ENCODE measurements at regions not wholly inside any gene's neighbourhood (a gene's known extent, or its start where the extent isn't known, plus 50 kb on each side); places are given as distances from the start of the nearest gene placed in this dataset.

GRCh38 chr9:73349476-73349875, 197.8 kb downstream of the ANXA1 start:
- TF ChIP-seq SIN3A (IDR thresholded peaks at IDR 0.05; ENCODE audit: borderline replicate concordance, insufficient read depth, low read length): no peak
- no peak for TF ChIP-seq POLR2AphosphoS5 (IDR thresholded peaks at IDR 0.05; ENCODE audit: low read depth, low read length)
- TF ChIP-seq TAF1 (IDR thresholded peaks at IDR 0.05; ENCODE audit: borderline replicate concordance, insufficient read depth, low read length): no peak
- no peak for TF ChIP-seq REST (IDR thresholded peaks at IDR 0.05; ENCODE audit: insufficient read depth in 1 of 2, low read depth in 2 of 2, low read length in 2 of 2)
- TF ChIP-seq FOXP2 (optimal IDR thresholded peaks at IDR 0.05; ENCODE audit: borderline replicate concordance, extremely low read depth, extremely low read length, insufficient read depth): no peak

Data from PFSK-1 (cell line).